ENCODE measurements at regions not wholly inside any gene's neighbourhood (a gene's known extent, or its start where the extent isn't known, plus 50 kb on each side); places are given as distances from the start of the nearest gene placed in this dataset.
"Not testable (repeated sequence)": the region's sequence is repeated elsewhere in the genome, so short reads cannot be mapped to it uniquely, and the experiment has no call there.

DNA sequence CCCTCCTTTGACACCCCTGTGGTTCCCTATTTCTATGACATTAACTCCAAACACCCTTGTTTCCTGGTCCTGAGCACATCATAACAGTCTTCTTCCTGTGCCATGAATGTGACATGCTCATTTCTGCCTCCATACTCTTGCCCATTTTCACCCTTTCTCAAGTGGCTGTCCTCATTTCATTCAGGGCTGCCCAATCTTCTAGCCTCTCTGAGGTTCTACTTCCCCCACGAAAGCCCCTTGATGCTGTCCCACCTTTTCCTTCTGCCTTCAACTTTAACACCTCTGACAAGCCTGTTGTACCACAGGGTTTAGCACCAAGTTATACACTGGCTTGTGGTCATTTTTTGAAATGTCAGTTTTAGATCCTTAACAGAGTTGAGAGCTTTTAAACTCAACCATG is 136.2 kb upstream of the BOD1L1 start:
- DNase-seq: no peak

DNA sequence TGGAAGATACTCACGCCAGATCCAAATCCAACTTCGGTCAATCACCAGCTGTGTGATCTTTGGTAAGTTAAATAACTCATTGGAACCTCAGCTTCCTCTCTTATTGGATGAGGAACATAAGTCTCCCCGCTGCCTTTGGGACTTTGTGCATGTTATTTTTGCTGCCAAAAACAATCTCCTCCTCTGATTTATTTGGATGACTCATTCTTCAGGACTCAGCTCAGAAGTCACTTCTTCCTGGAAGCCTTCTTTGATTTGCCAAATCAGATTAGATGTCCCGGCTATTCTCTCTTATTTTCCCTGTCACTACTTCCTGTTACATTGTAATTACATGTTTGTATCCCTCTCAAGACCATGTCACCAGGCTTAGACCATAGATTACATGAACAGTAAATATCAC is 138.0 kb upstream of the BOD1L1 start:
- no peak for DNase-seq

DNA sequence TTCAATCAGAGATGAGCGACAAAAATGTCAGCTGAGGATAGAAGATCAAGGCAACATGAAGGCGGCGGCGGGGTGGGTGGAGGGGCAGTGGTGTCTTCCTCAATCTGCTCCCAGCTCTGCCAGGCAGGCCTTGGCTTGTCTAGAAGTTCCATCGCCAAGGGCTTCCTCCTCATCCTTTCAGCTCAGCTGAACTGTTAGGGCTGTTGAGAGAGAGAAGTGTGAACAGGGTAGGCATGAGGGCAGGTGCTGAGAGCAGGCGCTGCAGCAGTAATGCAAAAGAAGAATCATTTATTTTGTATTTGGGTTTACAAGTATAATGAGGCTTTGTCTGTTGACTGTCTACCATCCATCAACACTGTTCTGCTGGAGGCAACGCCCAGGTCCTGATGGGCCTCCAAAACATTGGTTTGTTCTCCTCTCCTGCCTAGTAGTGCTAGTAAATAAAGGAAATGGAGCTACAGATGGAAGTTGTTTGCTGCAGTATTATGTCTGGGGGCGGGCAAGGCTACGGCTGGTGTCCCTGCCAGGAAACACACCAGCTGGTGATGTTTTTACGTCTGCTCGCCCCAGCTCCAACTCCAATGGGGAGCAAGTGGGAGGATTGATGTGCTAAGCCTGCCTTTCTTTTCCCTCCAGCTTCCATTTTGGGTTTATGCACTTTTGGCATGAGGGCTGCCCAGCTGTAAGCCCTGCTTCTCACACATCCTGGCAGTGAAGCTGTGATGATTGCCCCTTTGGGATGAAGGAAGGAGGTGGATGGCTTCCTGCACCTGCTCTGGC is 139.4 kb upstream of the BOD1L1 start:
- no peak for DNase-seq

DNA sequence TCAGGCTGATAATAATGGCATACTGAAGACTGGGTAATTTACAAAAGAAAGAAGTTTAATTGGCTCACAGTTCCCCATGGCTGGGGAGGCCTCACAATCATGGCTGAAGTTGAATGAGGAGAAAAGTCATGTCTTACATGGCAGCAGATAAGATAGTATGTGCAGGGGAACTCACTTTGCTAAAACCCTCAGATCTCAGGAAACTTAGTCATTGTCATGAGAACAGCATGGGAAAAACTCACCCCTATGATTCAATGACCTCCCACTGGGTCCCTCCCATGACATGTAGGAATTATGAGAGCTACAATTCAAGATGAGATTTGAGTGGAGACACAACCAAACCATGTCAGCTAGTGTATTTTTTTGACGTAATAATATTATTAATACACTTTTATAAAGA is 149.8 kb upstream of the BOD1L1 start:
- DNase-seq: no peak

DNA sequence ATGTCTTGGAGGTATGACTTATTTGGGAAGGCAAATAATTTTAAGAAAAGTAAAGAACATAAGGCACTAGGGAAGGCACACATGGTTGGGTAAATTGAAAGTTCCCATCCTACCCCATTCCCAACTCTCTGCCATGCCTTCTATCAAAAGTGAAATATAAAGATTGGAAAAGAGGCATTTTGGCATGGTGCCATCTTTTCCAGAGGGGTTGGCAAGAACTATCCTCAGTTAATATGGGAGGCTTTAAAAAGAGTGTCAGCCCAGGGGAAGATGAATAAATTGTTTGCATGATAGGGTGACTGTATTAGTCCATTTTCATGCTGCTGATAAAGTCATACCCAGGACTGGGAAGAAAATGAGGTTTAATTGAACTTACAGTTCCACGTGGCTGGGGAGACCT is 150.8 kb upstream of the BOD1L1 start:
- DNase-seq: no peak

DNA sequence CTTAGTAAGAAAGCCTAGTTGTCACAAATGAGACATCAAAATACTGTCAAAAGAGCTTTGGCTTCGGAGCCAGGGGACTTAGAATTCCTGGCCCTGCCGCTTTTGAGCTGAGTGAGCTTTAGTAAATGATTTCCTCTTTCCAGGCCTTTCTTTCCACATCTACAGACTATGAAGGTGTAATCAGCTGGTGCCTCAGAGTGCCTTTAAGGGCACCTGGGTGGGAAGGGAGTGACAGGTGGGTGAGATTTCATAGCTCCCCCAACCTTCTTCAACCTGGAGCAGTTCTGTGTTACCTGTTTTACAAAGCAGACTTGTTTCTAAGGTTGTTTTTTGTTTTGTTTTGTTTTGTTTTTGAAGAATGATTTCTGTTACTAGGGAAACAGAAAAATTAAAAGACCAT is 154.7 kb upstream of the BOD1L1 start:
- no peak for DNase-seq

DNA sequence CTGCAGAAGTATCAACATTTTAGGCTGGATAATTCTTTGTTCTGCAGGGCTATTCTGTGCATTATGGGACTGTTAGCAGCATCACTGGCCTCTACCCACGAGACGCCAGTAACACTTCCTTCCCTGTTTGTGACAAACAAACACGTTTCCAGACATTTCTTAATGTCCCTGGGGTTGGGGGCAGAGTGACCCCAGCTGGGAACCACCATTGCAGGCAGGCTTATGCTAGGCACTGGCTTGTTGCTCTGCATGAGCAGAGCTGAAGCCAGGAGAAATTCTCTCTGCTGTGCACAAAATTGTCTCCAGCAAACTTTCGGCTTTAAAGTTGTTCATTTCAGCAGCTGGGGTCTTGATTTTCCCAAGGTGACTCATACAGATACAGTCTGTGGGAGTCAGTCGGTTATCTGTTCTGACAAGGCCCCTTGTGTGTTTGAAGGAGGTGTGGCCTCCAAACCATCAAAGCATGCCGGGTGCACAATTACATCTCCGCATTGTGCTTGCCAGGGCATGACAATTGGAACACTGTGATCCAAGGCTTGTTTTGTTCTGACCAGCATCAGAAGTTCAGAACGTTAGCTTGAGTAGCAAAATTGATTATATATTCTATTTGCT is 156.4 kb upstream of the BOD1L1 start:
- no peak for DNase-seq

DNA sequence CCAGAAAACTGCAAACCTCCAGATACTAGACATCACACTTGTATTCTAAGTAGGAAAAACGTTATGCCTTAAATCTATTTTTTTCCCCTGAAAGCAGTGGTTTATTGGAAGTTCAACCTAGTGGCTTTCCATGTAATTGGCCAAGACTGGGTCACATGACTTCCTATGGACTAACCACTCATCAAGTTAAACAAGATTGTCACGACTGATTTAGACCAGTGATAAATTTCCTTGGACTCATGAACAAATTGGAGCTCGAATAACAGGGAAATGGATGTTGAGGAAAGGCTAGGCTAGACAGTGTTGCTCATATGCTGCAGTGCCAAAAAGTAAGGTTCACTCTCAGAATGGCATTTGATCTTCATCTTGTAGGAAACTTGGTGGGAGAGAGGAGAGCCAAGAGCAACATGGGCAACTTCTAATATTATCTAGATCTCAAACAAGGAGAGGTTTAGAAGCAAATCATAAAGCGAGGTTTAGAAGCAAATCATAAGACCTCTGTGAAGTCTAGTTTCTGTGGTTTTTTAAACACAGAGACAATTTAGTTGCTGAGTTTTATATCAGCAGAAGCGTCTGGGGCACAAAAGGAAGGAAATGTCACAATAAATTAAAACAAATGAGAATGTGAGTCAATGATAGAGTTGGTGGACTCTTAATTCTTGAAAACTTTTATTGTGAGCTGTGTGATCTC is 165.6 kb upstream of the BOD1L1 start:
- DNase-seq: no peak

DNA sequence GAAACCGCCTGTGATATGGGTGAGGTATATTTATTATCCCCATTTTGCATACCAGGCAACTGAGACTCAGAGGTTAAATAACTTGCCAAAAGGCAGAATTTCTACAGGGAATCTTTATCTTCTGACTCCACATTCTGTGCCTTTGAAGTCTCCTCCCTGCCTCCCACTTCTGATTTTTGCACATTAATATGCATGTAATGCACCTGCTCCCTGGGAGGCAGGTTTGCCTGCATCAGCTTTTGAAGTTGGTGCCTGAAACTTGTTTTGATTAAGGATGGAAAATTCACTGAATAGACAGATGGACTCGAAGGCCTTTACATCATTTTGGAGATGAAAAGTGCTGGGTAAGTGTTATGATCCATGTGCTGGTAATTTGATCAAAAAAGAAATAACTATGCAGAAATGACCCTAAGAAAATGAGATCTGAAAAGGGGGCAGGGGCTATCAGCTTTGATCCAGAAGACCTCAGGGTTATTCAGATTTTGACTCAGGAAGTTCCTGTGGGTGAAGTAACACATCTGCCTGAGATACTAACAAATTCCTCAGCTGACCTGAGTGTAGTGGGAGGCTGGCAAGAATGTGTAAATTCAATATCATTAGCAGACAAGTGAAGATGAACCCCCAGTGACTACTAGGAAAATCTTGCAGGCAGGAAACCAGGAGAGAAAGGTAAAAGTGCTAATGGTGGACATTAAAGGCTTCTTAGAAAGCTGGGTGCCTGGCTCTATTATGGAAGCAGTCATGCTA is 167.5 kb upstream of the BOD1L1 start:
- DNase-seq: no peak

DNA sequence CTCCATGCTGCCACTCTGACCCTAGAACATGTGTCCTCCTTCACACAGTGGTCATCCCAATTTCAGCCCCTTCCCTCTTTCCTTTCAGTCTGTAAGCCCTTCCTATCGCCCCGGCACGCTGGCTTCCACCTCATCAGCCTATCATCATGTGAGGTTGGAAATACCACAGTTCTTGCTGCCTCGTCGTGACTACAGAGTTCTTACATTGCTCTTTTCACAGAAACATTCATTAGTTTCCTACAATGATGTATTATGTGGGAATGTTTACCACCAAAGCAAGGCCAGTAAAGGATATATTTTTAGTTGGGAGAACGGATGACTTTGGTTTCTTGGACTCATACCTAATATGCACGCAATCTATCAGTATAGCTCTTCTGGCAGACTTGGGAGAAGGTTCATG is 169.5 kb upstream of the BOD1L1 start:
- no peak for DNase-seq

DNA sequence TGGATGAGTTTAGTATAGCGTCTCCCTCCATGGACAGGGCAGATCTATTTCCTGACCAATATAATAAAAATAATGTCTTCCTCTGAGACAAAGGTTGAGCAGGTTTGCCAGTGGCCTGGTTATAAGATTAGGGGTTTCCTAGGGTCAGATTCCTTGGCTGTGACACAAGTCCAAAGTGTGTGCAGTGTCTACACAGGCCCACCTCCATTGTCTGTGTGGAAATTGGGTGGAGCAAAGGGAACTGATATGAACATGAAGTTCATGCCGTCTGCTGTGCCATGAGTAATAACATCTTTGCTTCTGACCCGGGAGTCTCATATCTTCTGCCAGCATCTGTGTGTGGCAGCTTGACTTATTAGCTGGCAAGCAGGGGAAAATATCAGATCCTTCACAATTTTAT is 187.7 kb upstream of the BOD1L1 start:
- DNase-seq: no peak

DNA sequence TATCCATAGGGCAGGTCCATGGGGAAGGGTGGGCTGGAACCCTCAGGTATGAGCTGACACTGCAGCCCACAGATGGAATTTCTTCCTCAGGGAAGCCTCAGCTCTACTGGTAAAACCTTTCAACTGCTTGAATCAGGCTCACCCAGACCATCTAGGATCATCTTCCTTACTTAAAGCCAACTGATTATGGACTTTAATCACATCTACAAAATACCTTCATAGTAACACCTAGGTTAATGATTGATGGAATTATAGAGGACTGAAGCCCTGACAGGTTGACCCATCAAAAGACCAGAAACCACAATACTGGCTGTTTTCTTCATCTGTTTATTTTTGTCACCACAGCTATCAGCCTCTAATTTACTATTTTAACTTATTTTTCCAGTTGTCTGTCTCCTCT is 188.9 kb upstream of the BOD1L1 start:
- DNase-seq: no peak

DNA sequence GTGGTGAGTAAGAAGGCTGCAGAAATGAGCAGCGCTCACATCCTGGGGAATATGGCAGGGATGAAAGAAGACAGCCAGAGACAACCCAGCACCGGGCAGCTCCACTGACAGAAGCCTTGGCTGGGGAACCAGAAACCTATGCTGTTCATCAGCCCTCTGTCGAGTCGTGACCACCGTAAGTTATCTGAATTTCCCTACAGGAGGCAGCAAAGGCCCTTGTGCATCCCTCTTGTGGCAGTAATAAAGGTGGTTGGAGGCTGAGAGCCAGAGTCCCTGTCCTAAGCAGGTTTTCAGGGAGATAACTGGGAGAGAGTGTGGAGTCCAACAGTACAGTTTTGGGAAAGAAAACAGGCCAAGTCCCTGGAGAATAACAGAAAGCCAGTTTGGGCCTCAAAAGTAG is 194.0 kb upstream of the BOD1L1 start:
- no peak for DNase-seq

DNA sequence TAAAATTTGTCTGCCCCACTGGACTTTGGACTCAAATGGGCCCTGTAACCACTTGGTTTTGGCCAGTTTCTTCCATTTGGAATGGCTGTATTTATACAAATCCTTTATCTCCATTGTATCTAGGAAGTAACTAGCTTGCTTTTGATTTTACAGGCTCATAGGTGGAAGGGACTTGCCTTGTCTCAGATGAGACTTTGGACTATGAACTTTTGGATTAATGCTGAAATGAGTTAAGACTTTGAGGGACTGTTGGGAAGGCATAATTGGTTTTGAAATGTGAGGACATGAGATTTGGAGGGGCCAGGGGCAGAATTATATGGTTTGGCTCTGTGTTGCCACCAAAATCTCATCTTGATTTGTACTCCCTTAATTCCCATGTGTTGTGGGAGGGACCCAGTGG is 198.3 kb upstream of the BOD1L1 start:
- not testable (repeated sequence) for DNase-seq

DNA sequence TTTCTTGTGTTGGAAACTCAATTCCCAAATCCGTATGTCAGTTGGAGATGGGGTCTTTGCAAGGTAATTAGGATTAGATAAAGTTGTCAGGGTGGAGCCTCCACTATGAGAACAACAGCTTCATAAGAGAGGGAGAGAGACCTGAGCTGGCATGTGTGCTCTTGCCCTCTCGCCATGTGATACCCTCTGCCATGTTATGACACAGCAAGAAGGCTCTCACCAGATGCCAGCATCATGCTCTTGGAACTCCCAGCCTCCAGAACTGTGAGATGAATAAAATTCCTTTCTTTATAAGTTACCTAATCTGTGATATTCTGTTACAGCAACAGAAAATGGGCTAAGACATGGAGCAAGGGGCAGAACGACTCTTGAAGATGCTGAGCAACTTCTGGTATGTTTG is 201.9 kb upstream of the BOD1L1 start:
- no peak for DNase-seq

DNA sequence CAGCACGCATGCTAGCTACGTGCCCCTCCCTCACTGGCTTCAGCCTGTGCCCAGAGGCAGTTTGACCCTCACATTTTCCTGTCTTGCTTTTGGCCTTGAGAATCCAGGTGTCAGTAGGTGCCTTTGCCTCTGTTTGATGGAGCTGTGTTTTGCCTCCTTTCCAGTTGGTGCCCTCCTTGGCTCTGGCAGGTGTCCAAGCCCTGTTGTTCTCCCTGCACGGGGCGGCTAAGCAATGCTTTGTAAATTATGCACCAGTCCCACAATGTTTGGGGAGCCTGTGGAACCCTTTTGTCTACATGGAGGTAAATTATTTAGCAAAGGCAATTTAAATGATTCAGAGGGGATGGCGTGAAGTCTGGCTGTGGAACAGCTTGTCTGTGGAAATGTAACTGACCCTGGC is 202.9 kb upstream of the BOD1L1 start:
- no peak for DNase-seq

DNA sequence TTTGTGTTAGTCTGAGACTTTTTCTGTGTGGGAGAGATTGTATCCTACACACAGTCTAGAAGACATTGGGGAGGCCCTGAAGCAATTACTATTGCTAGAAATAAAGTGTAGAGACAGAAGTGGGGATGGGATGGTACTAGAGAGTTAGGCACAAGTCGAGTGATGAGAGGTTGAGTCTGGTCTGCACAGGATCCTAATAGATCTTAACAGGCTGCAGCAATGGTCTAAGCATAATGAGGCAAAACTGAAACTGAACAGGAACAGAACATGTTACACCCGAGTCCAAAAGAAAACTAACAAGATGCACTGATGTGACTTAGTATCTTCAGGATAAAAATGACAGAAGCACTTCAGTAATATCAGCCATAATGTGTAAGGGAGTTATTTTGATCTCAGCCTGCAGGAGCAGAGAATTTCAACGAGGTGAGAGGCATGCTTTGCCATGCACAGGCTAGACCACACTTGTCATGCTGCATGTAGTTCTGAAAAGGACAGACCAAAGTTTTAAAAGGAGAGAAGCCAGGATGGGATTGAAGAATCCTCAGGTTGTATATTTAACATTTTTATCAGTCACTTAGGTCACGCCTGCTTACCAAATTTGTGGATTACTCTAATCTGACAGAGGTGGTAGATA is 205.8 kb upstream of the BOD1L1 start:
- no peak for DNase-seq

DNA sequence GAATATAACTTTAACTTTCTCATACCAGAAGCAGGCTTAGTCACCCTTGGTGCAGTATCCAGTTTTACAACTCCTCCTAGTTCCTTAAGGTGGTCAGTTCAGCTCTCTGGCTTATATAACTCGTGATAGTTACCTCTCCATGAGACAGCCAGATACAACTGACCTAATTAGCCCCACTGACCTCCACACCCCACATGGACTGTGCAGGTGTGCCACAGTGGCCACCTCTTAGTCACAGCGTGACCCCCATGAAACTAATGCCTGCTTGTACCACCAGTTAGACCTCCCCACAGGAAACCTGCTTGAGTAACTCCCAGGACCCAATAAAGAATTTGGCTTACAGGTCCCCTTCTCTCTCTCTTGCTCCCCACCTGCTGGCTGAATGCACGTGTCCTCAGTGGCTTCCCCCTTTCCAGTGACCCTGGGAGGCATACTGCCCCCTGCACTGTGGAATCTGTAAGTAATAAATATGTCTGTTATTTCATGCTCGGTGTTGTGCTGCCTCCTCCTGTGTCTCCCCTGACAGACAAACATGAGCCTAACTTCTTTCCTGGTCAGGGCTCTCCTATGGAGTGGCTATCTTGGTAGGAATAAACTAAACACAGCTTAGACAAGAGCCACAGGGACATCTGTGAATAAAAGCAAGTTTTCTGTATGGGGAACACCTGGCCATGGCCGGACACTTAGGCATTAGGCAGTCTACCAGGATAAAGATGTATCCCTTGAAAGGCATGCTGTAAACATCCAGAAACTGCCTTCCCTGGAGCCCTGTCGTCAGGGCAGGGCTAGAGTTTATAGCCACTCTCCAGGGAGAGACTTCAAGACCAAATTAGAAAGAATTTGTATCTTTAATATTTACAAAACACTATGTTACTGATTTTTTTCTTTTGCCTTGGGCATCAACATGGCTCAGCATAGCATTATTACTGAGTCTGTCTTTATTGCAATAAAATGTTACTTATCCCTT is 209.7 kb upstream of the BOD1L1 start:
- DNase-seq: no peak

DNA sequence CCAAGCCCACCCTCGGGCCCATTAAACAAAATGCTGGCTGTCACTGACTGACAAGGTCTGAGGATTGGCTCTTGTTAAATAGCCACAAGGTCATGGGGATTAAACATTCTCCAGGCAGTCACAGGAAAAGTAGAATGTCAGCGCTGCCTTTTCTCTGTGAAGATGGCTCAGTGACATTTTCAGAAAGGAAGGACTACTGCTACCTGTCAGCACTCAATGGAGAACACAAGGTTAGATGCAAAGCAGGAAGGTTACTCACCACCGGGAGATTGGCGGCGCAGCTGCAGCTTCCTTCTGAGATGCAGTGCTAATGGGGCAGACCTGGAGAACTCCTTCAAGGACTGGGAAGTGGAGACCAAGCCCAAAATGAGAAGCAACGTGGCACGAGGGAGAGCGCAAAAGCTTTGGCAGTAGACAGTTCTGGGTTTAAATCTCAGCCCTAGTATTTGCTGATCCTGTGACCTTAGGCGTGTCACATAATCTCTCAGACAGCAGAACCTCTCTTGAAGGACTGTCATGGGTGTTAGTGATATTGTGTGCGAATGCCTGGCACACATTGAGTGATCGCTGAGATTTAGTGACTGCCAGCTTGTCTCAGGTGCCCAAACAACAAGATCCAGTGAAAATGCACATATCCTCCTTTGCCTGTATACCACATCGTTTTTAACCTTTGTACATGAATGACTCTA is 213.1 kb upstream of the BOD1L1 start:
- DNase-seq: no peak

DNA sequence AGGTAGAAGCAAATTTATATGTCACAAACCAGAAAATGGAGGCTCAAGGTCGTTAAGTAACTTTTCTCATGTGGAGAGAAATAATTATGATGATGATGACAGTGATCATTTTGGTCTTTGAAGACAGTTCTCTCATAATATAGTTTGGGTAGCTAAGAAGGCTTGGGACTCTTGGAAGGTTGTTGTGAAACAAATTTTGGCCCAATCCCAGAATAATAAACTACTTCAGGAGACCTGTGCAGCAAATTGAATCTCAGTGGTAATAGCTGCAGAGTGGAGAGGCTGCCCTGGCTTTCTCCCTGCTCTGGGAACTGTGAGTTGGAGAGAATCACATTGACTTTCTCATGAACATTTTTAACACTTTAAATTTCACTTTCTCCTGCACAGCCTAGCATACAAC is 217.2 kb upstream of the BOD1L1 start:
- DNase-seq: no peak

DNA sequence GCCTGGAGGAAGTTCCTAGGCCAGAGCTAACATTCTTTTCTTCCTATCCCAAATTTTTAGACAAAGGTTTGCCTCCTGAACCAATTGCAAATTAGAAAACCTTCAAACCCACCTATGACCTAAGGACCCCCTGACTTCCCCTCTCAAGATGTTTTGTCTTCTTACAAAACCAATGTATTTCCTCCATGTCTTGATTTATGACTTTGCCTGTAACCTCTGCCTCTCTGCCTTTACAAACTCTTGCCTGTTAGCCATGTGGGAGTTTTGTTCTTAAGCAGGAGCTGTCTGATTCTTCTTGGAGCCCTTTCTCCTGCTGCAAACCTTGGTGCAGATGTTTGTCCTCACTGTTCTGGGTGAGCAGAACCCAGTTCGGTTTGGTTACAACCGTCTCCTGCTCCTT is 222.3 kb upstream of the BOD1L1 start:
- no peak for DNase-seq

Data from activated gamma-delta T cell (primary cell).